ENCODE measurements at regions not wholly inside any gene's neighbourhood (a gene's known extent, or its start where the extent isn't known, plus 50 kb on each side); places are given as distances from the start of the nearest gene placed in this dataset.
"Not testable (repeated sequence)": the region's sequence is repeated elsewhere in the genome, so short reads cannot be mapped to it uniquely, and the experiment has no call there.

- H3K4me3 ChIP-seq (ENCODE audit: low read length in 2 of 2) = no peak overlapping the region
- peak overlapping the region; percentile 35 for H2BK5ac ChIP-seq (ENCODE audit: low read length)
- no peak overlapping the region for H2AFZ ChIP-seq (ENCODE audit: low read length)
- no peak overlapping the region for H2BK120ac ChIP-seq (ENCODE audit: low read depth, low read length)
- no peak overlapping the region for H2BK12ac ChIP-seq (ENCODE audit: low read length)
- H3K4me2 ChIP-seq (ENCODE audit: insufficient read depth, low read length, poor library complexity, severe bottlenecking) = no peak overlapping the region
- no peak overlapping the region for H2BK15ac ChIP-seq (ENCODE audit: low read length)
- DNase-seq (ENCODE audit: low spot score) = no peak
- no peaks in the 10 kb centered on the region for H3K4me1 ChIP-seq (ENCODE audit: control insufficient read depth in 2 of 2, insufficient read depth in 1 of 2, low read depth in 1 of 2, low read length in 2 of 2)
- H3K9ac ChIP-seq (ENCODE audit: low read depth, low read length, poor library complexity) = no peak overlapping the region
- H3K14ac ChIP-seq (ENCODE audit: low read length) = peak overlapping the region; percentile 4
- H3K36me3 ChIP-seq (replicated peaks in 1 of 2; ENCODE audit: control insufficient read depth in 2 of 2, insufficient read depth in 2 of 2, low read length in 2 of 2) = no peaks in the 10 kb centered on the region
- H2AK5ac ChIP-seq (ENCODE audit: low read depth, low read length) = no peak overlapping the region
- H4K91ac ChIP-seq (ENCODE audit: low read depth, low read length, poor library complexity) = no peak overlapping the region
- no peaks in the 10 kb centered on the region for H3K79me1 ChIP-seq (ENCODE audit: low read depth, low read length)
- no peak overlapping the region for H4K8ac ChIP-seq (ENCODE audit: low read depth, low read length)
- peak overlapping the region; percentile 64 for H3K18ac ChIP-seq (ENCODE audit: low read length)
- H3K23ac ChIP-seq (ENCODE audit: low read depth, low read length, poor library complexity) = no peak overlapping the region
- H3K4ac ChIP-seq (ENCODE audit: low read length) = no peak overlapping the region
- WGBS, 2 donors (ENCODE audit: extremely low coverage in 2 of 2, insufficient read length in 2 of 2, insufficient replicate concordance in 1 of 2) = no CpG with 5 or more reads among the region's 22 CpGs
- no peaks in the 10 kb centered on the region for H3K9me3 ChIP-seq (replicated peaks in 1 of 2; ENCODE audit: control insufficient read depth in 2 of 2, insufficient read depth in 1 of 2, low read depth in 1 of 2, low read length in 2 of 2)
- no peak overlapping the region for H3K27ac ChIP-seq (replicated peaks; ENCODE audit: low read length)
- H3K27me3 ChIP-seq (ENCODE audit: control insufficient read depth in 3 of 3, insufficient read depth in 3 of 3, low read depth in 1 of 3, low read length in 3 of 3) = no peaks in the 10 kb centered on the region
Observed at GRCh38 chr4:189615217-189615663, 325.4 kb upstream of the FRG1 start.

- H3K9ac ChIP-seq (ENCODE audit: low read depth, low read length, poor library complexity); H4K91ac ChIP-seq (ENCODE audit: low read depth, low read length, poor library complexity); H3K36me3 ChIP-seq (replicated peaks in 1 of 2; ENCODE audit: control insufficient read depth in 2 of 2, insufficient read depth in 2 of 2, low read length in 2 of 2); H2BK5ac ChIP-seq (ENCODE audit: low read length); H3K4me2 ChIP-seq (ENCODE audit: insufficient read depth, low read length, poor library complexity, severe bottlenecking); H3K4ac ChIP-seq (ENCODE audit: low read length); H3K79me1 ChIP-seq (ENCODE audit: low read depth, low read length); H2BK120ac ChIP-seq (ENCODE audit: low read depth, low read length); DNase-seq (ENCODE audit: low spot score); H3K23ac ChIP-seq (ENCODE audit: low read depth, low read length, poor library complexity); H2AK5ac ChIP-seq (ENCODE audit: low read depth, low read length); H3K27ac ChIP-seq (replicated peaks; ENCODE audit: low read length); H3K9me3 ChIP-seq (replicated peaks in 1 of 2; ENCODE audit: control insufficient read depth in 2 of 2, insufficient read depth in 1 of 2, low read depth in 1 of 2, low read length in 2 of 2); H3K27me3 ChIP-seq (ENCODE audit: control insufficient read depth in 3 of 3, insufficient read depth in 3 of 3, low read depth in 1 of 3, low read length in 3 of 3); H2AFZ ChIP-seq (ENCODE audit: low read length); H3K18ac ChIP-seq (ENCODE audit: low read length); H2BK15ac ChIP-seq (ENCODE audit: low read length); H3K4me3 ChIP-seq (ENCODE audit: low read length in 2 of 2); H4K8ac ChIP-seq (ENCODE audit: low read depth, low read length); H2BK12ac ChIP-seq (ENCODE audit: low read length); H3K14ac ChIP-seq (ENCODE audit: low read length); H3K4me1 ChIP-seq (ENCODE audit: control insufficient read depth in 2 of 2, insufficient read depth in 1 of 2, low read depth in 1 of 2, low read length in 2 of 2): not testable (repeated sequence)
- no CpG with 5 or more reads among the region's 5 CpGs for WGBS, 2 donors (ENCODE audit: extremely low coverage in 2 of 2, insufficient read length in 2 of 2, insufficient replicate concordance in 1 of 2)
Observed at GRCh38 chr4:189617741-189618140, 322.9 kb upstream of the FRG1 start.

GRCh38 chr4:189619441-189620250 lies 321.0 kb upstream of the FRG1 start:
- H2BK120ac ChIP-seq (ENCODE audit: low read depth, low read length); H4K91ac ChIP-seq (ENCODE audit: low read depth, low read length, poor library complexity); H3K4ac ChIP-seq (ENCODE audit: low read length); H4K8ac ChIP-seq (ENCODE audit: low read depth, low read length); H3K27ac ChIP-seq (replicated peaks; ENCODE audit: low read length); H3K23ac ChIP-seq (ENCODE audit: low read depth, low read length, poor library complexity); H2BK12ac ChIP-seq (ENCODE audit: low read length); H3K4me1 ChIP-seq (ENCODE audit: control insufficient read depth in 2 of 2, insufficient read depth in 1 of 2, low read depth in 1 of 2, low read length in 2 of 2); H3K4me3 ChIP-seq (ENCODE audit: low read length in 2 of 2); H3K79me1 ChIP-seq (ENCODE audit: low read depth, low read length); H2AFZ ChIP-seq (ENCODE audit: low read length); H3K9ac ChIP-seq (ENCODE audit: low read depth, low read length, poor library complexity); H2BK5ac ChIP-seq (ENCODE audit: low read length); DNase-seq (ENCODE audit: low spot score); H2AK5ac ChIP-seq (ENCODE audit: low read depth, low read length); H3K4me2 ChIP-seq (ENCODE audit: insufficient read depth, low read length, poor library complexity, severe bottlenecking); H3K9me3 ChIP-seq (replicated peaks in 1 of 2; ENCODE audit: control insufficient read depth in 2 of 2, insufficient read depth in 1 of 2, low read depth in 1 of 2, low read length in 2 of 2); H3K27me3 ChIP-seq (ENCODE audit: control insufficient read depth in 3 of 3, insufficient read depth in 3 of 3, low read depth in 1 of 3, low read length in 3 of 3); H2BK15ac ChIP-seq (ENCODE audit: low read length); H3K14ac ChIP-seq (ENCODE audit: low read length); H3K18ac ChIP-seq (ENCODE audit: low read length); H3K36me3 ChIP-seq (replicated peaks in 1 of 2; ENCODE audit: control insufficient read depth in 2 of 2, insufficient read depth in 2 of 2, low read length in 2 of 2): not testable (repeated sequence)
- WGBS, 2 donors (ENCODE audit: extremely low coverage in 2 of 2, insufficient read length in 2 of 2, insufficient replicate concordance in 1 of 2) = no CpG with 5 or more reads among the region's 8 CpGs

GRCh38 chr4:189622574-189622973 lies 318.1 kb upstream of the FRG1 start:
- H3K79me1 ChIP-seq (ENCODE audit: low read depth, low read length); H3K27me3 ChIP-seq (ENCODE audit: control insufficient read depth in 3 of 3, insufficient read depth in 3 of 3, low read depth in 1 of 3, low read length in 3 of 3): not testable (repeated sequence)

More at GRCh38 chr4:189622574-189622973, 318.1 kb upstream of the FRG1 start:
- no CpG with 5 or more reads among the region's 3 CpGs for WGBS, 2 donors (ENCODE audit: extremely low coverage in 2 of 2, insufficient read length in 2 of 2, insufficient replicate concordance in 1 of 2)
- not testable (repeated sequence) for H2BK120ac ChIP-seq (ENCODE audit: low read depth, low read length); H4K8ac ChIP-seq (ENCODE audit: low read depth, low read length); H3K4me2 ChIP-seq (ENCODE audit: insufficient read depth, low read length, poor library complexity, severe bottlenecking); H4K91ac ChIP-seq (ENCODE audit: low read depth, low read length, poor library complexity); H2AFZ ChIP-seq (ENCODE audit: low read length); H3K14ac ChIP-seq (ENCODE audit: low read length); H2AK5ac ChIP-seq (ENCODE audit: low read depth, low read length); H3K36me3 ChIP-seq (replicated peaks in 1 of 2; ENCODE audit: control insufficient read depth in 2 of 2, insufficient read depth in 2 of 2, low read length in 2 of 2); H3K27ac ChIP-seq (replicated peaks; ENCODE audit: low read length); H2BK5ac ChIP-seq (ENCODE audit: low read length); H2BK15ac ChIP-seq (ENCODE audit: low read length); H3K9me3 ChIP-seq (replicated peaks in 1 of 2; ENCODE audit: control insufficient read depth in 2 of 2, insufficient read depth in 1 of 2, low read depth in 1 of 2, low read length in 2 of 2); H3K4me1 ChIP-seq (ENCODE audit: control insufficient read depth in 2 of 2, insufficient read depth in 1 of 2, low read depth in 1 of 2, low read length in 2 of 2); H3K18ac ChIP-seq (ENCODE audit: low read length); H2BK12ac ChIP-seq (ENCODE audit: low read length); H3K23ac ChIP-seq (ENCODE audit: low read depth, low read length, poor library complexity); H3K4me3 ChIP-seq (ENCODE audit: low read length in 2 of 2); H3K4ac ChIP-seq (ENCODE audit: low read length); H3K9ac ChIP-seq (ENCODE audit: low read depth, low read length, poor library complexity); DNase-seq (ENCODE audit: low spot score)

Measured in neuronal stem cell (in vitro differentiated cells).